ENCODE measurements at regions not wholly inside any gene's neighbourhood (a gene's known extent, or its start where the extent isn't known, plus 50 kb on each side); places are given as distances from the start of the nearest gene placed in this dataset.
A peak's percentile ranks its signal among the peaks of the same experiment; 100 is the strongest.
"Not testable (repeated sequence)": the region's sequence is repeated elsewhere in the genome, so short reads cannot be mapped to it uniquely, and the experiment has no call there.

DNA sequence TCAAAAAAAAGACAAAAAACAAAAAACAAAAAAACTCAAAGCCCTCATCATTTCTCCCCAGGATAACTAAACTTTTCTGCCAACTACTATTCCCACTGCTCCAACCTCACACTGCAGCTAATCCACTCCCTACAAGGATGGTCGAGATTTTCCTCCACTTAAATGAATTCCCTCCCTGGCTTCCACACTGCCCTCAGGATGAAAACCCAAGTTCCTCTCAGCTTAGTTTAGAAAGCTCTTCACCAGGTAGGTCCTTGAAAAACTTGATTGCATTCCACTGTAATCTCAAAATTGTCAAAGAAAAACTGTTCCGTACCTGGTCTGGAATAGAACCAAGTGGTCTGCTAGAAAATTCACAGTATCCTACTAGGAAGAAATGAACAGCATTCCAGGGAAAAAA lies 294.3 kb upstream of the KLF14 start:
- no peaks in the 10 kb centered on the region for H3K27me3 Mint-ChIP-seq (ENCODE audit: low read depth)
- no peak overlapping the region for H3K4me3 Mint-ChIP-seq

DNA sequence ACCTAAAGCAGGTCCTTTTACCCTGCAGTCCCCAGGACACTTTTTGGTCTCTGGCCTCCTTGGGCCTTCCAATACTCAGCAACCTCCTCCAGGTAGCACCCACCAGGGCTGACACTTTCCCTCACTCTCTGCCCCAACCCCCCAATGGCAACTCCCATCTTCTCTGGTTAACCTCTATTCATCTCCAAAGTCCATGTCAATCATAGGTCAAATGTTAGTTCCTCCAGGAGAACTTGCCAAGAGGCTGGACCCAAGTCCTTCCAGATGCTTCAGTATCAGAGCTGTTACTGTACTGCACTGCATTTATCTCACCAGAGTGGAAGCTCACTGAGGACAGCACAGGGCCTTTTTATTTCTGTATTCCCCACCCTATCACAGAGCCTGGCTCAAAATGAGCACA lies 295.0 kb upstream of the KLF14 start:
- Mint-ChIP-seq H3K27me3 (ENCODE audit: low read depth) (no peaks in the 10 kb centered on the region), H3K4me1 (ENCODE audit: low read depth) (peaks cover 59% of the 10 kb centered on the region), H3K4me3 (no peak overlapping the region), H3K36me3 (ENCODE audit: low read depth) (peaks cover 30% of the 10 kb centered on the region), H3K27ac (peak overlapping the region; percentile 3), H3K9me3 (peaks cover 8% of the 10 kb centered on the region)
- no peak for DNase-seq (ENCODE audit: low spot score)

More for the DNA sequence above, 294.3 kb upstream of the KLF14 start:
- no peak for DNase-seq (ENCODE audit: low spot score)
- peaks cover 33% of the 10 kb centered on the region for H3K36me3 Mint-ChIP-seq (ENCODE audit: low read depth)
- peak overlapping the region; percentile 77 for H3K27ac Mint-ChIP-seq
- H3K4me1 Mint-ChIP-seq (ENCODE audit: low read depth): peaks cover 54% of the 10 kb centered on the region
- H3K9me3 Mint-ChIP-seq: peaks cover 12% of the 10 kb centered on the region

GRCh38 chr7:131031099-131031868 lies 296.4 kb upstream of the MKLN1 start:
- Mint-ChIP-seq H3K9me3 (peaks cover 5% of the 10 kb centered on the region), H3K27ac (peak overlapping the region; percentile 85), H3K4me3 (peak overlapping the region; percentile 71), H3K27me3 (ENCODE audit: low read depth) (no peaks in the 10 kb centered on the region), H3K36me3 (ENCODE audit: low read depth) (peaks cover 35% of the 10 kb centered on the region), H3K4me1 (ENCODE audit: low read depth) (peaks cover 63% of the 10 kb centered on the region)
- peak; percentile 59 for DNase-seq (ENCODE audit: low spot score)

GRCh38 chr7:131032786-131033185 lies 294.9 kb upstream of the MKLN1 start:
- DNase-seq (ENCODE audit: low spot score): no peak
- Mint-ChIP-seq H3K27me3 (ENCODE audit: low read depth) (no peaks in the 10 kb centered on the region), H3K9me3 (peaks cover 5% of the 10 kb centered on the region), H3K27ac (peak overlapping the region; percentile 85), H3K36me3 (ENCODE audit: low read depth) (peaks cover 35% of the 10 kb centered on the region), H3K4me3 (no peak overlapping the region), H3K4me1 (ENCODE audit: low read depth) (peaks cover 57% of the 10 kb centered on the region)

GRCh38 chr7:131034166-131034881 lies 293.4 kb upstream of the MKLN1 start:
- no peaks in the 10 kb centered on the region for H3K27me3 Mint-ChIP-seq (ENCODE audit: low read depth)
- H3K36me3 Mint-ChIP-seq (ENCODE audit: low read depth): peaks cover 31% of the 10 kb centered on the region
- peaks cover 58% of the 10 kb centered on the region for H3K4me1 Mint-ChIP-seq (ENCODE audit: low read depth)
- peak overlapping the region; percentile 35 for H3K27ac Mint-ChIP-seq
- DNase-seq (ENCODE audit: low spot score): no peak
- peaks cover 5% of the 10 kb centered on the region for H3K9me3 Mint-ChIP-seq
- H3K4me3 Mint-ChIP-seq: no peak overlapping the region

- H3K36me3 Mint-ChIP-seq (ENCODE audit: low read depth): peaks cover 26% of the 10 kb centered on the region
- H3K4me1 Mint-ChIP-seq (ENCODE audit: low read depth): peaks cover 63% of the 10 kb centered on the region
- no peaks in the 10 kb centered on the region for H3K27me3 Mint-ChIP-seq (ENCODE audit: low read depth)
- H3K27ac Mint-ChIP-seq: no peak overlapping the region
- no peaks in the 10 kb centered on the region for H3K9me3 Mint-ChIP-seq
- no peak for DNase-seq (ENCODE audit: low spot score)
- no peak overlapping the region for H3K4me3 Mint-ChIP-seq
These were observed 292.4 kb upstream of the MKLN1 start for GRCh38 chr7:131035088-131035770.

DNA sequence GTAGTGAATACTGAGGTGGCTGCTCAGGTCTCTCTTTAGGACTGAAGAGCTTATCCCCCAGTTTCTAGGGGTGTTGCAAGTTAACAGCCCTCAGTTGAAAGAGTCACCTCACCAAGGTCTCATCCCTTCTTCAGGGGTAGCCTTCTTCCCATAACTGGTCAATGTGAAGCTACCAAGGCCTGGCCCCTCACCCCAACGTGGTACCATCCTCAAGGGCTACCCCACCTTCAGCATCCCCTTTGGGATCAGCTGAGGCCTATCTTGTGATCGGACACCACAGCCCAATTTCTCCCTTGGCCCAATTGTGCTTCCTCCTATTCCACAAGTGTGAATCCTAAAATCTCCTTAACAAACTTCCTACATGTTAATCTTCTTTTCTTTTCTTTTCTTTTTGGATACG lies 289.5 kb upstream of the MKLN1 start:
- peaks cover 47% of the 10 kb centered on the region for H3K4me1 Mint-ChIP-seq (ENCODE audit: low read depth)
- H3K36me3 Mint-ChIP-seq (ENCODE audit: low read depth): peaks cover 10% of the 10 kb centered on the region
- peak overlapping the region; percentile 2 for H3K27ac Mint-ChIP-seq
- no peak overlapping the region for H3K4me3 Mint-ChIP-seq
- DNase-seq (ENCODE audit: low spot score): no peak
- no peaks in the 10 kb centered on the region for H3K9me3 Mint-ChIP-seq
- H3K27me3 Mint-ChIP-seq (ENCODE audit: low read depth): no peaks in the 10 kb centered on the region

GRCh38 chr7:131039355-131039762 lies 288.3 kb upstream of the MKLN1 start:
- H3K9me3 Mint-ChIP-seq: no peaks in the 10 kb centered on the region
- H3K27me3 Mint-ChIP-seq (ENCODE audit: low read depth): no peaks in the 10 kb centered on the region
- no peak for DNase-seq (ENCODE audit: low spot score)
- H3K4me3 Mint-ChIP-seq: no peak overlapping the region
- no peak overlapping the region for H3K27ac Mint-ChIP-seq
- peaks cover 5% of the 10 kb centered on the region for H3K36me3 Mint-ChIP-seq (ENCODE audit: low read depth)
- peaks cover 38% of the 10 kb centered on the region for H3K4me1 Mint-ChIP-seq (ENCODE audit: low read depth)

DNA sequence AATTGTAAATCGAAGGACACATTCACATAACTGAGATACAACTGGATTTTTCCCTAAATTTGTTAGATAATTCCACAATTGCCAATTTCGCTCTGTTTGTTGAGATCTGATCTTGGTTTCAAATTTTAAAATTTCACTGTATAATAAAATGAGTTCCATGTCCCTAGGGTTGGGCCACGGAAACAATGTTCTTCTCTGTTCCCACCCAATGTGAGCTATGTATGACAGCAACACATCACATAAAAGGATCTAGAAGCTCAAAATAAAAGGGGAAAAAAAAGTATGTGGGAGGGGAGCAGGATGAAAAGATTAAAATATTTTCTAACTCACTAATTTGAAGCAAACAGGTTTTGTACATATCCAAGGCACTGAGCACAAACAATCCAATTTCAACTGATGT lies 287.8 kb upstream of the MKLN1 start:
- H3K27ac Mint-ChIP-seq: peak overlapping the region; percentile 50

DNA sequence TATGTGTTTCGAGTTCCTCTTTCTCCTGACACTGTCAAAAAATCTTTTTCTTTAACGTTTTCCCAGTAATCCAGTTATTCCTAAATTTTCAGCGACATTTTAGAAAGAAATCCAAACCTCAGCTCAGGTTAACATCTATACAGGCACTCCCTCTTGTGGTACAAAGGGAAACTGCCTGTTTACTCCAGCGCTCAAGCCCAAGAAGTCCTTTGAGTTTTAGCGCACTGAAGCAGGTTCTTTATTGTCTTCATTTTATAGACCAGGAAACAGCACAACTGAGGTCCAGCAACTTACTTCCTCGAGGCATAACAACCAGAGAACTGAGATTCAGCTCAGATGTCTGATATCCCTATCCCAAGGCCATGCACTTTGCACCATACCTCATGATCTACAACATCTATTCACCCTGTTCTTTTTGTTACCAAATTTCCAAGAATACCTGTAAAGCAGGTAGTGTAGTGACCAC lies 287.2 kb upstream of the MKLN1 start:
- no peak overlapping the region for H3K27ac Mint-ChIP-seq
- peak overlapping the region; percentile 41 for H3K4me3 Mint-ChIP-seq
- peaks cover 3% of the 10 kb centered on the region for H3K9me3 Mint-ChIP-seq
- no peaks in the 10 kb centered on the region for H3K27me3 Mint-ChIP-seq (ENCODE audit: low read depth)
- peaks cover 3% of the 10 kb centered on the region for H3K36me3 Mint-ChIP-seq (ENCODE audit: low read depth)
- no peak for DNase-seq (ENCODE audit: low spot score)
- H3K4me1 Mint-ChIP-seq (ENCODE audit: low read depth): peaks cover 28% of the 10 kb centered on the region

More for the DNA sequence above, 287.8 kb upstream of the MKLN1 start:
- Mint-ChIP-seq H3K36me3 (ENCODE audit: low read depth) (peaks cover 2% of the 10 kb centered on the region), H3K27me3 (ENCODE audit: low read depth) (no peaks in the 10 kb centered on the region), H3K9me3 (no peaks in the 10 kb centered on the region), H3K4me1 (ENCODE audit: low read depth) (peaks cover 33% of the 10 kb centered on the region), H3K4me3 (peak overlapping the region; percentile 6)
- no peak for DNase-seq (ENCODE audit: low spot score)

GRCh38 chr7:131041012-131041695 lies 286.5 kb upstream of the MKLN1 start:
- H3K9me3 Mint-ChIP-seq; H3K27ac Mint-ChIP-seq; H3K27me3 Mint-ChIP-seq (ENCODE audit: low read depth); H3K4me3 Mint-ChIP-seq; DNase-seq (ENCODE audit: low spot score); H3K36me3 Mint-ChIP-seq (ENCODE audit: low read depth): not testable (repeated sequence)
- peaks cover 28% of the 10 kb centered on the region for H3K4me1 Mint-ChIP-seq (ENCODE audit: low read depth)

- peaks cover 8% of the 10 kb centered on the region for H3K9me3 Mint-ChIP-seq
- H3K27ac Mint-ChIP-seq: no peak overlapping the region
- H3K4me3 Mint-ChIP-seq: no peak overlapping the region
- H3K36me3 Mint-ChIP-seq (ENCODE audit: low read depth): peaks cover 20% of the 10 kb centered on the region
- no peaks in the 10 kb centered on the region for H3K27me3 Mint-ChIP-seq (ENCODE audit: low read depth)
- DNase-seq (ENCODE audit: low spot score): no peak
- H3K4me1 Mint-ChIP-seq (ENCODE audit: low read depth): peaks cover 30% of the 10 kb centered on the region
These were observed 285.2 kb upstream of the MKLN1 start for GRCh38 chr7:131042269-131043160.

DNA sequence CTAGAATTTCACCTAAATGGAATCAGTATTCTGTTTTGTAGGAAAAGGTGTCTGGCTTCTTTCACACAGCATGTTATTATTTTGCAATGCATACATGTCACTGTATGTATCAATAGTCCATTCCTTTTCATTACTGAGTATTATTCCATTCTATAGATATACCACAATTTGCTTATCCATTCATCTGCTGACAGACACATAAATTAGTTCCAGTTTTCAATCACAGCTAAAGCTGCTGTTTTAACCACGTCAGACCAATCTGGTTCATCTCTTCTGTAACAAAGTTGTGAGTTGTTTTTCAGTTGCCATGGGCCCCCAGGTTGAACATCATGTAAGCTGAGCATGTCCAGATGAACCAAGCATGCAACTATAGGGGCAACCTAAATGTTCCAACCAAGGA lies 282.1 kb upstream of the MKLN1 start:
- H3K27ac Mint-ChIP-seq: no peak overlapping the region
- peaks cover 36% of the 10 kb centered on the region for H3K4me1 Mint-ChIP-seq (ENCODE audit: low read depth)
- peaks cover 8% of the 10 kb centered on the region for H3K9me3 Mint-ChIP-seq
- peaks cover 34% of the 10 kb centered on the region for H3K36me3 Mint-ChIP-seq (ENCODE audit: low read depth)
- no peaks in the 10 kb centered on the region for H3K27me3 Mint-ChIP-seq (ENCODE audit: low read depth)
- no peak for DNase-seq (ENCODE audit: low spot score)
- H3K4me3 Mint-ChIP-seq: no peak overlapping the region

Data from T-helper 2 cell treated with Interferon-gamma antibody and Interleukin-4, amounts not matched to agents 5 μg/mL and 100 μg/mL, for 36 hours (primary cell).